ENCODE measurements at regions not wholly inside any gene's neighbourhood (a gene's known extent, or its start where the extent isn't known, plus 50 kb on each side); places are given as distances from the start of the nearest gene placed in this dataset.
"Not testable (repeated sequence)": the region's sequence is repeated elsewhere in the genome, so short reads cannot be mapped to it uniquely, and the experiment has no call there.

- no peak for DNase-seq (ENCODE audit: low read depth in 4 of 4, low spot score in 2 of 4)
These were observed 258.8 kb upstream of the ASIC2 start for GRCh38 chr17:33551911-33552310.

- DNase-seq (ENCODE audit: low read depth in 4 of 4, low spot score in 2 of 4), result no peak
These were observed 267.1 kb upstream of the ASIC2 start for GRCh38 chr17:33560165-33560564.

GRCh38 chr17:33560871-33561270 lies 267.8 kb upstream of the ASIC2 start:
- no peak for DNase-seq (ENCODE audit: low read depth in 4 of 4, low spot score in 2 of 4)

- no peak for DNase-seq (ENCODE audit: low read depth in 4 of 4, low spot score in 2 of 4)
These were observed 268.7 kb upstream of the ASIC2 start for GRCh38 chr17:33561569-33562334.

DNA sequence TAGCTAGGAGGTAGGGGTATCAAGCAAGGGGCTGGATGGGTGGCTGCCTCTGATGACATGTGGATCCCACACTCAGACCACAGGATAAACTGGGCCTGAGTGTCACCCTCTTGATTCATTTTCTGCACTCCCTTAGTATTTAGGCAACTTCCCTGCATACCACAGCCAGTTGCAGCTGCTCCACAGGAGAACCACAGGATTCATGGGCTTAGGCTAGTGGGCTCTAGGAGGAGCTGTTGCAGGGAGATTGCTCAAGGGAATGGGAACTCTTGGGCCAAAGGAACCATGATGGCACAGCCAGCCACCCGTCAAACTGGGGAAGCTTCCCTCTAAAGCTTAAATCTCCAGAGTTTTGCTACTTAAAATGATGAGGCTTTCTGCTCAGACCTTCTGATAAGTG lies 269.7 kb upstream of the ASIC2 start:
- no peak for DNase-seq (ENCODE audit: low read depth in 4 of 4, low spot score in 2 of 4)

GRCh38 chr17:33564146-33564545 lies 271.1 kb upstream of the ASIC2 start:
- no peak for DNase-seq (ENCODE audit: low read depth in 4 of 4, low spot score in 2 of 4)

GRCh38 chr17:33567223-33567622 lies 274.1 kb upstream of the ASIC2 start:
- no peak for DNase-seq (ENCODE audit: low read depth in 4 of 4, low spot score in 2 of 4)

DNA sequence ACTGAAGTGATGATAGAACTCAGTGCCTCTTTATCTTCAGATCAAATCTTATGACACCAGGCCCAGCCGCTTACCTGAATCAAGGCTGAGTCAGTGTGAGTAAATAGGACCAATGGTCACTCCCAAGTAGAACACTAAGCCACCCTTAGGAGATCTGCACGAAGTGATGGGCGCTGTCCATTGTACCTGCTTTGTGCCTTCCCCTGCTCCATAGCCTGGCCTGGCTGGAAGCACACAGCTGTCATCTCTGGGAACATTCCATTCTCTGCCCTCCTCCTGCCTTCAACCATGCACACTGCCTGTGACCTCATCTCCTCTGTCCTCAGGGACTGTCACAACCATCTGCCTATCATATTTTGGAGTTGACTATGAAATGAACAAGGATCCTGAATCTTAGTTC lies 279.5 kb upstream of the ASIC2 start:
- DNase-seq (ENCODE audit: low read depth in 4 of 4, low spot score in 2 of 4), result no peak

DNA sequence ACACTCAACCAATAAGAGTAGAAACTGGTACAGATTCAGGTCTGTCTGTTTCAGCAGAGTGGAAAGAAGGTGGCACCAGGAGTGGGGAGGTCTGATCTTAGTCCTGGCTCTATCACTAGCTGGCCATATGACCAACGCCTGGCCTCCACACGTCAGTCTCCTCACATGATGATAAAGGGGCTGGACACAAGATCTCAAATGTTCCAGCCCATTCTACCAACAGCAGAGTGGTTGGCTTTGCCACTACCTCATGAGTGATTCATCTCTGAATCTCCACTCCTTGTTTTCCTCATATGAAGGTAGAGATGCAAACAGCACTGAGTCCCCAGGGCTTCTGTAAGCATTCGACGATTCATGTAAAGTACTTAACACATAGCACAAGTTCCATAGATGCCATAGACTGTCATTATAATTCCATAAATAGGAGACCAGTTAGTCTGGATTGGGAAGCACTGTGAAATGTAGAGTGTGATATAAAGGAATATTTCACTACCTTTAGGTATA lies 281.9 kb upstream of the ASIC2 start:
- DNase-seq (ENCODE audit: low read depth in 4 of 4, low spot score in 2 of 4), result no peak

DNA sequence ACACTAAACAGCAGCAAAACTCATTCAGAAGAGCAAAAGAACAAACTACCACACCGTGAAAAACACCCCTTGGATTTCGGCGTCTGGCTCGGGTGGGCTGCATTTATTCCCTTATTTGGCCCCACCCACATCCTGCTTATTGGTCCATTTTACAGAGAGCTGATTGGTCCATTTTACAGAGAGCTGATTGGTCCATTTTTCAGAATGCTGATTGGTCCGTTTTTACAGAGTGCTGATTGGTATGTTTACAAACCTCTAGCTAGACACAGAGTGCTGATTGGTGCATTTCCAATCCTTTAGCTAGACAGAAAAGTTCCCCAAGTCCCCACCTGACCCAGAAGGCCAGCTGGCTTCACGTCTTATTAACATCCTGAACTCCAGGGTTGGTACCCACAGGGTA lies 286.6 kb upstream of the ASIC2 start:
- DNase-seq (ENCODE audit: low read depth in 4 of 4, low spot score in 2 of 4), result not testable (repeated sequence)

GRCh38 chr17:33580215-33580614 lies 287.1 kb upstream of the ASIC2 start:
- no peak for DNase-seq (ENCODE audit: low read depth in 4 of 4, low spot score in 2 of 4)

- no peak for DNase-seq (ENCODE audit: low read depth in 4 of 4, low spot score in 2 of 4)
These were observed 289.6 kb upstream of the ASIC2 start for GRCh38 chr17:33582661-33583060.

DNA sequence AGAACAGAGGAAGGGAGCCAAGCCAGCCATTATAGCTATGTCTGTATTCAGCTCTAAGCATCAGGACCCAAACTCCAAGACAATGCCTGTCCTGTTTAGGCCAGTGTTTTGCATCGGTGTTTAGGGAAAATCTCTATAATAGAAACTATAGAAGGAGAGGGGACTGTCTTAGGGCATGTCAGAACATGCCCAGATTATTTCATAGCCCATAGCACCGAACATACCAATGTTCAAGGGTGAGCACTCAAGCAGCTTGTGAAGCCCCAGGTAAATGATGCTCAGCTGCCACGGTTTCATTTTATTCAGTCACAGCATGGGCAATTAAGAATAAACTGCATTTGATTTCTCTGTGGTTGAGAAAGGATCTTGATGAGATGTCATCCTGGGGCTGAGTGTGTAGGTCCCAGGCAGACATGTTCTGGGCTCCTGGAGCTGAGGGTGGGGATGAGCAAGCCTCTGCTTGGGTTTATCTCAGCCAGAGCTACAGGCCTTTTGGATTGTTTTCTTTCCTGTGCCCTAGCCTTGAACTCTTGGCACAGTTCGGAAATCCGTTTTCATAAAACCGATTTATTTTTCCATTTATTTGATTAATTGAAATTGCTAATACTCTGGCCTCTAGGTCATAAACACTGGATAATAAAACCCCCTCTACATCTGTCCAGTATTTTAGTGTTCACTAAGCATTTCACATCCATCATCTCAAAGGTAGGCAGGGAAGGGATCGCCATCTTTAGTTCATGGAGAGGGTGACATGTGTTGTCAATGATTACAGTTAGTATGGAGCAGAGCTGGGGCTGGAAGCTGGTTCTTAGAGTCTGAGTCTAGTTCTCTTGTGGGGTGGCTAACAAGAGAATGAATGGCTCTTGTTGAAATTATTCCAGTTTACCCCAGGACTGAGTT lies 290.7 kb upstream of the ASIC2 start:
- no peak for DNase-seq (ENCODE audit: low read depth in 4 of 4, low spot score in 2 of 4)

DNA sequence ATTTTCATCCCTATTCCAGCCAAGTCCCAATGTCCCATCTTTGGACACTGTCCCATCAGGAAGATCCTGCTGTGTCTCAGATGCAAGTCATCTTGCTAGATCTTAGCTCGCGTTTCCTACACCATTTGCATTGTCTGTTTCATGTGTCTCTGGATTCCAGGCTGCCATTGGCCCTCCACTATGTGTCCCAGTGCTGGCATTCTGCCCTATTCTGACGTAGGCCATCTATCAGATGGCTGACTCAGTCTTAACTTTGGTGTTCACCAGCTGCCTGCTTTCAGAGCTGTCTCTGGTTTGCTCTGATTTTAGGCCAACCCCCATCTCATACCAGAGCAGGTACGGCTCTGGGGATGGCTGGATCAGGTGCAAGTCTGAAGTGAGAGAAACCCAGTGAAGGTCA lies 300.9 kb upstream of the ASIC2 start:
- DNase-seq (ENCODE audit: low read depth in 4 of 4, low spot score in 2 of 4), result no peak

DNA sequence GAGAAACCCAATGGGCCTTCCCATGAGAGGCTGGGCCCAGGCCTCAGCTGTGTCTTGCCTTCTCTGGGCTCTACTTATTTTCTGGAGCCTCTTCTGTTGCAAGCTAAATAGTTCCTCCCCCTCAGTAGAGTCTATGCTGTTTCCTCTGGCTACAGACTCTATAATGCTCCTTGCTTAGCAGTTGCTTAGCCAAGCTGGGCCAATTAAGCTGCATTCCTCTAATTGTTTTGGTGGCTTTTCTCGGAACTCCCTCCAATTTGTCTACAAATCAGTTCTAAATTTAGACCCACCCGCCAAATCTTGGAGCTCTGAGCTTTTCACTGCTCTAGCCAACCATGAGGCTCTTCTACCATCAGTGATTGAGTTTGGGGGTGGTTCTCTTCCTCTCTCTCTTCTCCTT lies 302.7 kb upstream of the ASIC2 start:
- no peak for DNase-seq (ENCODE audit: low read depth in 4 of 4, low spot score in 2 of 4)

DNA sequence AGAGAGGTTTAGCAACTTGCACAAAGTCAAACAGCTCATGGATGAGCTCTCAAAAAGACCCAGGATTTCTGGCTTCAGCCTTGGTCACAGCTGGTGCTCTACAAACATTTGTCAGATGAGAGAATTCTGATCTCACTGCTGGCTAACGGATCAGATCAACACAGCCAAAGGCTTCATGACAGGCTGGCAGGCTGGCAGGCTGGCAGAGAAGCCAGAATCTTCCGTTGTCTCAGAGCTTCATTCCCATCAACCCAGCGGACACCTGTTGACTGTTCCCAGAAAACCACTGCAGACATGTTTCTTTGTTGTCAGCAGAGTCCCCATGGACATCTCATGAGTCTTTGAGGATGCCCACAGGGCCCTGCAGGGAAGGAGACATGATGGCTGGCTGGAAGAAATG lies 303.8 kb upstream of the ASIC2 start:
- DNase-seq (ENCODE audit: low read depth in 4 of 4, low spot score in 2 of 4), result no peak

- no peak for DNase-seq (ENCODE audit: low read depth in 4 of 4, low spot score in 2 of 4)
These were observed 305.7 kb upstream of the ASIC2 start for GRCh38 chr17:33598797-33599196.

GRCh38 chr17:33602981-33603380 lies 309.9 kb upstream of the ASIC2 start:
- no peak for DNase-seq (ENCODE audit: low read depth in 4 of 4, low spot score in 2 of 4)

DNA sequence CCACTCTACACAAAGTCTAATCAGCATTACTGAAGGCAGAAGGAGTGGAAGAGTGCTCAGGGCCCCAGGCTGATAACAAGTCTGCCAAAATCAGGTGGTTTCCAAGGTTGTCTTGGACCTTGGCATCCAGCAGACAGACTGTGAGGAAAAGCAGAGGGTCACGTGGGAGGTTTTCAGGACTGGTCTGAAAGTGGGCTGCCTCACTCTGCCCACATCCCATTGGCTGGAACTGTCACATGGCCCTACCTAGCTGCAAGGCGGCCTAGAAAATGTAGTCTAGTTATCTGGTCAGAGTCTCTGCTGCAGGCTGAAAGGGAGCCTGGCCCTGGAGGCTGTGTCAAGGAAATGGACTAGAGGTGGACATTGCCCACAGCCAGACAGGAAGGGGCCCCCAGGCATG lies 310.7 kb upstream of the ASIC2 start:
- DNase-seq (ENCODE audit: low read depth in 4 of 4, low spot score in 2 of 4), result no peak

GRCh38 chr17:33611532-33611931 lies 318.4 kb upstream of the ASIC2 start:
- DNase-seq (ENCODE audit: low read depth in 4 of 4, low spot score in 2 of 4), result no peak

DNA sequence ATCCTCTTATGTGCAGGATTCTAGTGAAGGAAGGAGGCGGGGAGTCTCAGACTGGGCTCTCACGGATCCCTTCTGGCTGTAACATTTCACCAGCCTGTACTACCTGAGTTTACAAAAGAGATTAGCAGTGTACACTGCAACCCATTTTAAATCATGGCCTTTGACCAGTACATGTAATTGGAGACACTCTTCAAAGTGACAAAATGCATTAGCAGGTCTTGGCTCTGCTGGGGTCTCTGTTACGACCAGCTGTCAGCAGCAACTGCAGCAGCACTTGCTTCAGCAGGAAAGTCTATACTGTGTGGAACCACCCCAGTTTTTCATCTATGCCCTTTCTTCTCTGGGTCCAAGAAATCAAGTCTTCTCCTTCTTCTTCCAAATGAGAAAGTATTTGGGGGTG lies 322.8 kb upstream of the ASIC2 start:
- DNase-seq (ENCODE audit: low read depth in 4 of 4, low spot score in 2 of 4), result no peak

GRCh38 chr17:33623841-33624240 lies 330.7 kb upstream of the ASIC2 start:
- DNase-seq (ENCODE audit: low read depth in 4 of 4, low spot score in 2 of 4), result no peak
